Lung (tissue), 11 donors: ENCODE measurements at regions not wholly inside any gene's neighbourhood (a gene's known extent, or its start where the extent isn't known, plus 50 kb on each side); places are given as distances from the start of the nearest gene placed in this dataset.

Experiments used
- ATAC-seq: fragments of 200-7000 bp; cut with Tn5 transposase; one replicate; pipeline ENCODE4 v1.9.1; 2020; ENCODE audit warnings: moderate number of reproducible peaks; ENCODE audit not compliant: insufficient read depth, low FRiP score
- DNase-seq, 3 donors: peaks; one replicate each; pipeline ENCODE4 v3.0.0-alpha.2; 2013 to 2017
- H3K27ac ChIP-seq, 2 donors: one replicate each; pipeline ENCODE4 v1.5.1; 2013; ENCODE audit warnings: mild to moderate bottlenecking in 2 of 2, moderate library complexity in 2 of 2, control low read depth in 1 of 2, inconsistent platforms in 1 of 2, low read depth in 1 of 2, low read length in 1 of 2
- H3K27me3 ChIP-seq, 3 donors: one replicate each; pipeline ENCODE4 v1.5.1; 2013; ENCODE audit warnings: low read length in 2 of 3; ENCODE audit not compliant: control insufficient read depth in 3 of 3, insufficient read depth in 3 of 3
- H3K36me3 ChIP-seq, 4 donors: one replicate each; pipeline ENCODE4 v1.5.1; 2013; ENCODE audit warnings: low read length in 4 of 4, mild to moderate bottlenecking in 1 of 4, moderate library complexity in 1 of 4; ENCODE audit not compliant: control insufficient read depth in 4 of 4, insufficient read depth in 4 of 4
- H3K4me1 ChIP-seq, 5 donors: one replicate each; pipeline ENCODE4 v1.5.1; 2013; ENCODE audit warnings: low read length in 5 of 5, mild to moderate bottlenecking in 2 of 5, moderate library complexity in 1 of 5; ENCODE audit not compliant: control insufficient read depth in 5 of 5, insufficient read depth in 5 of 5
- H3K4me3 ChIP-seq: one replicate; pipeline ENCODE4 v1.5.1; 2013; ENCODE audit warnings: mild to moderate bottlenecking, control low read depth, moderate library complexity
- H3K9ac ChIP-seq, 2 donors: one replicate each; pipeline ENCODE4 v1.5.1; 2013; ENCODE audit warnings: low read length in 2 of 2, control low read depth in 1 of 2; ENCODE audit not compliant: insufficient read depth in 1 of 2
- H3K9me3 ChIP-seq, 4 donors: one replicate each; pipeline ENCODE4 v1.5.1; 2013; ENCODE audit warnings: low read length in 3 of 4, mild to moderate bottlenecking in 1 of 4, moderate library complexity in 1 of 4; ENCODE audit not compliant: control insufficient read depth in 4 of 4, insufficient read depth in 3 of 4
- WGBS, 2 donors: extraction: QIAGEN DNeasy Blood & Tissue Kit; methylation state at CpG; one replicate each; pipeline ENCODE4 v1.1.7; 2013; 5-methylcytosine and 5-hydroxymethylcytosine counted together
- TF ChIP-seq, protein P1 (sequence below): IDR thresholded peaks from 2 replicates; pipeline ENCODE4 v1.5.1; 2012; ENCODE audit warnings: mild to moderate bottlenecking; ENCODE audit errors: control extremely low read depth, extremely low read depth
- donor health status: control.
- donor health status: control.
- donor health status: Bipolar disorder and iron deficiency.
- donor health status: healthy.
- donor health status: DM: yes; HTN: yes; CAD: no.

DNA sequence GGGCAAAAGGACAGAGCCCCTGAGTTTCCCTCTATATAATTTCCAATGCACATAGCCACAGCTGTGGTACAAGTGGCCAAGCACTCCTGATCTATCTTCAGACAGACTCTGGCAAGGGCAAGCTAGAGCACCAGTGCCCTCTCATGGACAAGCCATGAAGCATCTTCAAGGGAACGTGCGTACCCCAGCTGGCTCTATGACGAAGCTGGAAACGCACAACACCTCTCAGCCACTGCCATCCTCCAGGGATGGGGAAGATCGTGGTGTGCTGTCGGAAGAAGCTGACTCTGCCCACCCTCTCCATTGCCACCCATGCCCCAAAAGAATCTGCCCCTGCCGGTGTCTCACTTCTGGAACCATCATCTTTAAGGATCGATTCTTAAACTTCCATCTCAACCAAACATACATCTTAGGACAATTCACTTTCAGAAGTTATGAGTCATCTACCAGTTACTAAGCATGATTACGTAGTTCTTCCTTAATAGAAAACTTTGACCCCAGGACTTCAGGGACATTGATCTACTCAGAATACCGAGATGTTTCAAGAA is 482.9 kb downstream of the AGTPBP1 start:
- TF ChIP-seq, protein P1, sequence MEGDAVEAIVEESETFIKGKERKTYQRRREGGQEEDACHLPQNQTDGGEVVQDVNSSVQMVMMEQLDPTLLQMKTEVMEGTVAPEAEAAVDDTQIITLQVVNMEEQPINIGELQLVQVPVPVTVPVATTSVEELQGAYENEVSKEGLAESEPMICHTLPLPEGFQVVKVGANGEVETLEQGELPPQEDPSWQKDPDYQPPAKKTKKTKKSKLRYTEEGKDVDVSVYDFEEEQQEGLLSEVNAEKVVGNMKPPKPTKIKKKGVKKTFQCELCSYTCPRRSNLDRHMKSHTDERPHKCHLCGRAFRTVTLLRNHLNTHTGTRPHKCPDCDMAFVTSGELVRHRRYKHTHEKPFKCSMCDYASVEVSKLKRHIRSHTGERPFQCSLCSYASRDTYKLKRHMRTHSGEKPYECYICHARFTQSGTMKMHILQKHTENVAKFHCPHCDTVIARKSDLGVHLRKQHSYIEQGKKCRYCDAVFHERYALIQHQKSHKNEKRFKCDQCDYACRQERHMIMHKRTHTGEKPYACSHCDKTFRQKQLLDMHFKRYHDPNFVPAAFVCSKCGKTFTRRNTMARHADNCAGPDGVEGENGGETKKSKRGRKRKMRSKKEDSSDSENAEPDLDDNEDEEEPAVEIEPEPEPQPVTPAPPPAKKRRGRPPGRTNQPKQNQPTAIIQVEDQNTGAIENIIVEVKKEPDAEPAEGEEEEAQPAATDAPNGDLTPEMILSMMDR = no peak
- DNase-seq = peak; percentile 50 to 62 (median 60)
- Histone ChIP-seq H3K27ac (no peak overlapping the region), H3K4me3 (no peak overlapping the region), H3K27me3 (peaks cover 0 to 3% (median 0%) of the 10 kb centered on the region in 3 donors), H3K9ac (no peak overlapping the region), H3K4me1 (no peaks in the 10 kb centered on the region), H3K36me3 (no peaks in the 10 kb centered on the region), H3K9me3 (no peaks in the 10 kb centered on the region)
- 38 to 40% methylated on average over 10 of the region's 10 CpGs for WGBS, 2 donors
- no peak for ATAC-seq

- no peak overlapping the region for H3K4me3 ChIP-seq
- H3K27ac ChIP-seq = no peak overlapping the region
- WGBS, 2 donors = 81 to 89% methylated on average over 7 of the region's 7 CpGs
- no peaks in the 10 kb centered on the region for H3K36me3 ChIP-seq
- H3K9ac ChIP-seq = no peak overlapping the region
- TF ChIP-seq, protein P1 = no peak
- DNase-seq (no peak), ATAC-seq (no peak)
- H3K9me3 ChIP-seq = no peaks in the 10 kb centered on the region
- H3K4me1 ChIP-seq = no peaks in the 10 kb centered on the region
- peaks cover 0 to 3% (median 0%) of the 10 kb centered on the region in 3 donors for H3K27me3 ChIP-seq
Measured at GRCh38 chr9:85258236-85258635, 483.5 kb downstream of the AGTPBP1 start.

GRCh38 chr9:85249313-85249621 is 492.5 kb downstream of the AGTPBP1 start:
- no peak for DNase-seq
- no peak overlapping the region for H3K4me3 ChIP-seq
- H3K9me3 ChIP-seq = no peaks in the 10 kb centered on the region
- TF ChIP-seq, protein P1 = no peak
- H3K4me1 ChIP-seq = no peaks in the 10 kb centered on the region
- no peak for ATAC-seq
- 82 to 94% methylated on average over 5 of the region's 5 CpGs for WGBS, 2 donors
- H3K9ac ChIP-seq = no peak overlapping the region
- no peaks in the 10 kb centered on the region for H3K36me3 ChIP-seq
- H3K27ac ChIP-seq = no peak overlapping the region
- no peaks in the 10 kb centered on the region for H3K27me3 ChIP-seq

DNA sequence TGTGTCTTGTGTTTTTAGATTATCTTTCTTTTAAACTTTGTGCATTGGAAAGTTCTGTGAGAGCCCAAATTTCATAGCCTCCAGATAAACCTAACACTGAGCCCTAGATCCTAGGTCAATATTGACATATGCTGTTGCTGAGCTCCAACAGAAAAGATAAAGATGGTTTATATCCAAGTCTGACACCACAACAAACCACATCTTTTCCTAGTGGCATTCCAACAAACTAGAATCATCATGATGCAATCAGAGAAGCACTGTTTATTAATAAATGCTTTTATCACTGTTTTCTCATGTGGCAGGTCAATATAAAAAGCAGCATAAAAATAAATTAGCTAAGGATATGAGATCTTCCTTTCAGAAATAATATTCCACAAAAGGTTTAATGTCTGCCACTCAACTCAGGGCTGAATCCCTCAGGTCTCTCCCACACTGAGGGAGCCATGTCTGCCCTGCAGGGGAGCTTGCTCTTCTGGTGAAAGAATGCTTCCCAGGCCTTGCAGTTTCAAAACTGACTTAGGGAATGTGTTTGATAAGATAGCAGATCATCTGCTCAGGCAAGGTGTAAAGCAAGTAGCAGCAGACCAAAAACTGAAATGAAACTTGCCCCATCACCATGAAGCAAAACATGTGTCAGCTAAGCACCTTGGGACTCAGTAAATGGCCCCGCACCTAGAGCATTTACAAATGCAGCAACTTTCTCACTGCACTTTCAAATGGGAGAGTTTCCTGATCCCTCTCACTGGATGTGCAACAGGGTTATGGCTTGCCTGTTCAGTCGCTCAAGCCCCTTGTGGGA is 493.0 kb downstream of the AGTPBP1 start:
- DNase-seq = peak in 1 of 3 donors; percentile 4
- H3K4me1 ChIP-seq = no peaks in the 10 kb centered on the region
- TF ChIP-seq, protein P1 = no peak
- no peak for ATAC-seq
- no peaks in the 10 kb centered on the region for H3K9me3 ChIP-seq
- peaks cover 0 to 2% (median 0%) of the 10 kb centered on the region in 3 donors for H3K27me3 ChIP-seq
- WGBS, 2 donors = 87 to 88% methylated on average over 2 of the region's 2 CpGs
- H3K4me3 ChIP-seq = no peak overlapping the region
- H3K9ac ChIP-seq = no peak overlapping the region
- H3K36me3 ChIP-seq = no peaks in the 10 kb centered on the region
- H3K27ac ChIP-seq = no peak overlapping the region
